PC-9 (cell line): ENCODE measurements at regions not wholly inside any gene's neighbourhood (a gene's known extent, or its start where the extent isn't known, plus 50 kb on each side); places are given as distances from the start of the nearest gene placed in this dataset.

Source experiments
- BruUV-seq: library from RNA; stranded (reverse); fragments of 400-500 nt; replicated peaks from 2 replicates; lab custom pipeline; 2021; lab: Mats Ljungman, UMichigan
- CTCF ChIA-PET: fragments of 300-600 bp; sonication (Branson Sonifier 250); formaldehyde crosslinking; loops from one replicate; lab custom pipeline; 2022; ENCODE audit warnings: antibody characterized with exemption; lab: Charles Lee
- POLR2A ChIA-PET: fragments of 300-600 bp; sonication (Branson Sonifier 250); formaldehyde crosslinking; loops from one replicate; lab custom pipeline; 2022; ENCODE audit warnings: antibody characterized with exemption; ENCODE audit not compliant: unreplicated experiment; lab: Charles Lee
- DNase-seq, 2 experiments: peaks; one replicate each; pipeline versions ENCODE4 v3.0.0 to v3.0.0-alpha.2; 2015 to 2022; ENCODE audit warnings: mixed read lengths in 1 of 2
- H2AFZ ChIP-seq: fragments of 200-600 bp; sonication (generic); 2 replicates; pipeline ENCODE4 v1.8.1; 2017; ENCODE audit warnings: antibody characterized with exemption
- H3F3A ChIP-seq: fragments of 200-600 bp; sonication (generic); 2 replicates; pipeline ENCODE4 v1.8.1; 2017; ENCODE audit warnings: antibody characterized with exemption, mild to moderate bottlenecking, low read depth; ENCODE audit not compliant: insufficient read depth
- H3K27ac ChIP-seq: fragments of 200-600 bp; sonication (generic); 2 replicates; pipeline ENCODE4 v1.6.1; 2016; ENCODE audit warnings: mixed run types
- H3K27me3 ChIP-seq: fragments of 200-600 bp; sonication (generic); 2 replicates; pipeline ENCODE4 v1.6.1; 2016; ENCODE audit warnings: low read depth, mixed run types; ENCODE audit not compliant: insufficient read depth
- H3K36me3 ChIP-seq: fragments of 200-600 bp; sonication (generic); 2 replicates; pipeline ENCODE4 v1.6.1; 2016; ENCODE audit warnings: low read depth, mixed run types
- H3K4me1 ChIP-seq: fragments of 200-600 bp; sonication (generic); replicated peaks from 2 replicates; pipeline ENCODE4 v1.6.1; 2016; ENCODE audit warnings: mixed run types; ENCODE audit not compliant: insufficient read depth
- H3K4me2 ChIP-seq: fragments of 200-600 bp; sonication (generic); 2 replicates; pipeline ENCODE4 v1.6.1; 2017; ENCODE audit warnings: mixed run types
- H3K4me3 ChIP-seq: fragments of 200-600 bp; sonication (generic); 2 replicates; pipeline ENCODE4 v1.6.1; 2016; ENCODE audit warnings: mixed run types
- H3K79me2 ChIP-seq: fragments of 200-600 bp; sonication (generic); 2 replicates; pipeline ENCODE4 v1.6.1; 2017; ENCODE audit warnings: low read depth, mixed run types
- H3K9me2 ChIP-seq: fragments of 200-600 bp; sonication (generic); 2 replicates; pipeline ENCODE4 v1.8.1; 2017; ENCODE audit warnings: mild to moderate bottlenecking; ENCODE audit not compliant: insufficient read depth
- H3K9me3 ChIP-seq: fragments of 200-600 bp; sonication (generic); 2 replicates; pipeline ENCODE4 v1.8.1; 2016; ENCODE audit warnings: low read depth; ENCODE audit not compliant: insufficient read depth
- H4K20me1 ChIP-seq: fragments of 200-600 bp; sonication (generic); 2 replicates; pipeline ENCODE4 v1.8.1; 2017; ENCODE audit not compliant: insufficient read depth
- CTCF ChIP-seq: fragments of 200-600 bp; sonication (generic); conservative IDR thresholded peaks from 2 replicates; pipeline ENCODE4 v1.6.1; 2017; ENCODE audit warnings: mixed run types, antibody characterized with exemption, mild to moderate bottlenecking, moderate library complexity
- EZH2 ChIP-seq: fragments of 200-600 bp; sonication (generic); IDR thresholded peaks from 2 replicates; pipeline ENCODE4 v1.8.0; 2017; ENCODE audit warnings: antibody characterized with exemption, low read depth
- intact Hi-C: fragments of 100-400 bp; cut with micrococcal nuclease; formaldehyde crosslinking; loops from one replicate; pipeline ENCODE4 v1.10.0; 2022; ENCODE audit not compliant: unreplicated experiment

GRCh38 chr13:68816715-68817114, 1290.9 kb upstream of the ATXN8OS start:
- POLR2A ChIA-PET: no interaction called here
- no peaks in the 10 kb centered on the region for H3K27me3 ChIP-seq
- DNase-seq: no peak
- H3K36me3 ChIP-seq: no peaks in the 10 kb centered on the region
- H3K27ac ChIP-seq: no peak overlapping the region
- no peaks in the 10 kb centered on the region for H4K20me1 ChIP-seq
- BruUV-seq: no TSS peak
- H3K9me3 ChIP-seq: no peaks in the 10 kb centered on the region
- TF ChIP-seq CTCF (no peak), EZH2 (no peak)
- H2AFZ ChIP-seq: no peak overlapping the region
- no peaks in the 10 kb centered on the region for H3K9me2 ChIP-seq
- intact Hi-C loops: no loop called here
- CTCF ChIA-PET: no interaction called here
- H3K4me3 ChIP-seq: no peak overlapping the region
- no peaks in the 10 kb centered on the region for H3K79me2 ChIP-seq
- no peaks in the 10 kb centered on the region for H3K4me1 ChIP-seq
- H3F3A ChIP-seq: no peaks in the 10 kb centered on the region
- H3K4me2 ChIP-seq: no peak overlapping the region

GRCh38 chr13:68813180-68813796, 1294.3 kb upstream of the ATXN8OS start:
- no peak for DNase-seq
- Histone ChIP-seq H4K20me1 (no peaks in the 10 kb centered on the region), H3K4me1 (no peaks in the 10 kb centered on the region), H3K27ac (no peak overlapping the region), H3K9me3 (no peaks in the 10 kb centered on the region), H3K9me2 (no peaks in the 10 kb centered on the region), H3K4me3 (no peak overlapping the region), H3K36me3 (no peaks in the 10 kb centered on the region), H3F3A (no peaks in the 10 kb centered on the region), H3K4me2 (no peak overlapping the region), H2AFZ (no peak overlapping the region), H3K79me2 (no peaks in the 10 kb centered on the region), H3K27me3 (no peaks in the 10 kb centered on the region)
- intact Hi-C loops: no loop called here
- no peak for TF ChIP-seq CTCF
- TF ChIP-seq EZH2: no peak
- ChIA-PET CTCF (no interaction called here), POLR2A (no interaction called here)
- BruUV-seq: no TSS peak

- Histone ChIP-seq H3K27ac (no peak overlapping the region), H3K9me3 (no peaks in the 10 kb centered on the region), H3K4me1 (no peaks in the 10 kb centered on the region), H3K79me2 (no peaks in the 10 kb centered on the region), H3F3A (no peaks in the 10 kb centered on the region), H2AFZ (no peak overlapping the region), H3K27me3 (no peaks in the 10 kb centered on the region), H4K20me1 (no peaks in the 10 kb centered on the region), H3K4me2 (no peak overlapping the region), H3K9me2 (no peaks in the 10 kb centered on the region), H3K36me3 (no peaks in the 10 kb centered on the region), H3K4me3 (no peak overlapping the region)
- DNase-seq: no peak
- CTCF ChIA-PET: interaction anchor here (0.5 kb wide), 1 partner anchor 117 kb away, joined by 6 read pairs; no protein-coding TSS in a partner anchor
- intact Hi-C loops: no loop called here
- BruUV-seq: no TSS peak
- POLR2A ChIA-PET: no interaction called here
- TF ChIP-seq CTCF: no peak
- TF ChIP-seq EZH2: no peak
Observed at GRCh38 chr13:68810660-68811059, 1297.0 kb upstream of the ATXN8OS start.
